Pancreas (tissue), 10 donors: ENCODE measurements at regions not wholly inside any gene's neighbourhood (a gene's known extent, or its start where the extent isn't known, plus 50 kb on each side); places are given as distances from the start of the nearest gene placed in this dataset.

Source experiments
- ATAC-seq, 4 donors: fragments of 200-7000 bp; cut with Tn5 transposase; one replicate each; pipeline versions ENCODE4 v1.8.0 to v1.9.1; 2020; ENCODE audit warnings: mild to moderate bottlenecking in 4 of 4, moderate library complexity in 4 of 4
- DNase-seq, 6 donors: peaks; one replicate each; pipeline ENCODE4 v3.0.0-alpha.2; 2020
- FAIRE-seq: peaks from 2 replicates; lab custom pipeline; 2012; peaks lifted over from hg19 to GRCh38; lab: Jason Lieb, UNC
- H3K27ac ChIP-seq, 4 donors: fragments of 200-600 bp; sonication (generic); 1 replicate in 3 of 4; 2 replicates in 1 of 4; pipeline versions ENCODE4 v1.5.0 to v1.8.0; 2020
- H3K27me3 ChIP-seq, 4 donors: fragments of 200-600 bp; one replicate each; pipeline ENCODE4 v1.8.0; 2021
- H3K36me3 ChIP-seq, 3 donors: fragments of 200-600 bp; sonication (generic) in 1 of 3; one replicate each; pipeline versions ENCODE4 v1.5.0 to v1.8.0; 2020 to 2021
- H3K4me1 ChIP-seq, 3 donors: fragments of 200-600 bp; one replicate each; pipeline ENCODE4 v1.8.0; 2021
- H3K4me3 ChIP-seq, 4 donors: fragments of 200-600 bp; sonication (generic) in 2 of 4; one replicate each; pipeline versions ENCODE4 v1.5.0 to v1.8.0; 2020 to 2021
- H3K9me3 ChIP-seq, 4 donors: fragments of 200-600 bp; one replicate each; pipeline ENCODE4 v1.8.0; 2021
- CTCF ChIP-seq, 4 donors: fragments of 200-600 bp; sonication (generic) in 3 of 4; IDR thresholded peaks; one replicate each; pipeline versions ENCODE4 v1.5.0 to v1.8.0; 2021; ENCODE audit warnings: antibody characterized with exemption in 4 of 4
- WGBS, 2 donors: extraction: QIAGEN DNeasy Blood & Tissue Kit; methylation state at CpG; one replicate each; pipeline ENCODE4 v1.1.7; 2013; 5-methylcytosine and 5-hydroxymethylcytosine counted together
- intact Hi-C, 3 donors: fragments of 100-400 bp; cut with DNase I; formaldehyde crosslinking; loops; one replicate each; pipeline versions ENCODE4 v1.11.1 to v1.14.2; 2022
- donor health status: healthy with polysubstance abuse.
- donor health status: DM: no; HTN: no; CAD: no; lungs with moderate emphysema.
- donor health status: DM: no; HTN: no; CAD: no.
- donor health status: control.
- donor health status: control.
- donor health status: Bipolar disorder and iron deficiency.
- donor health status: DM: yes; HTN: yes; CAD: no.
- donor health status: DM: no; HTN: no; CAD: no.
- donor health status: DM: no; HTN: no; CAD: no.
- donor health status: DM: yes; HTN: yes; CAD: no.

DNA sequence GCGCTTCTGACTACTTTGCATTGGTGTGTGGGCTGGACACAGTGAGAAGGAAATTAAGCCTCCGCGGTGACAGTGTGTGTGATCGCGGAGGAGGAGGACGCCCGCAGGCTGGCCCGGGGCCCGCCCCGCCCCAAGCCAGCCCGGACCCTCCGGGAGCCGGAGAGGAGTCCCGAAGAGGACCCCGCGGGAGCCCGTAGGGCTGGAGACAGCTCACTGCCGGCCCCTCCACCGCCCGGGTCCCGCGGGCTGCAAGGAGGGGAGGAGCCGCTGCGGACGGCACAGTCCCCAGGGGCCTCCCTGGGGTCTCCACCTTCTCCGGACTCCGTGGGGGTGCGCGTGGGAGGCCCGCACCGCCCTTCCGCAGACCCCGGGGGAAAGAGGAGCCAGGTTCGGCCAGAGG lies 146.4 kb upstream of the ERCC6L2 start:
- H3K36me3 ChIP-seq: no peaks in the 10 kb centered on the region
- H3K27me3 ChIP-seq: no peaks in the 10 kb centered on the region
- WGBS, 2 donors: 67 to 83% methylated on average over 22 to 34 of the region's 34 CpGs
- no peak overlapping the region for H3K27ac ChIP-seq
- H3K4me3 ChIP-seq: no peak overlapping the region
- DNase-seq: peak in 1 of 6 donors; percentile 45
- no peak for TF ChIP-seq CTCF (IDR thresholded peaks at IDR 0.05)
- H3K9me3 ChIP-seq: no peaks in the 10 kb centered on the region
- ATAC-seq: no peak
- intact Hi-C loops: no loop called here
- no peaks in the 10 kb centered on the region for H3K4me1 ChIP-seq
- FAIRE-seq: no peak

- ATAC-seq (no peak), DNase-seq (no peak), FAIRE-seq (no peak)
- WGBS, 2 donors: 69 to 73% methylated on average over 7 of the region's 7 CpGs
- Histone ChIP-seq H3K4me1 (no peaks in the 10 kb centered on the region), H3K9me3 (no peaks in the 10 kb centered on the region), H3K27me3 (no peaks in the 10 kb centered on the region), H3K36me3 (no peaks in the 10 kb centered on the region), H3K27ac (no peak overlapping the region), H3K4me3 (no peak overlapping the region)
- intact Hi-C loops: no loop called here
- TF ChIP-seq CTCF (IDR thresholded peaks at IDR 0.05): no peak
Measured at GRCh38 chr9:95727947-95728520, 147.5 kb upstream of the ERCC6L2 start.

- 23 to 34% methylated on average over 2 of the region's 2 CpGs for WGBS, 2 donors
- no peak for DNase-seq
- TF ChIP-seq CTCF (IDR thresholded peaks at IDR 0.05): peak; percentile 34 to 53 (median 46)
- Histone ChIP-seq H3K27ac (no peak overlapping the region), H3K36me3 (no peaks in the 10 kb centered on the region), H3K9me3 (no peaks in the 10 kb centered on the region), H3K4me3 (no peak overlapping the region), H3K4me1 (no peaks in the 10 kb centered on the region), H3K27me3 (no peaks in the 10 kb centered on the region)
- intact Hi-C loops: no loop called here
- no peak for FAIRE-seq
- ATAC-seq: peak in 3 of 4 donors; percentile 63 to 75 (median 72)
Measured at GRCh38 chr9:95726756-95727155, 148.7 kb upstream of the ERCC6L2 start.

- Histone ChIP-seq H3K9me3 (no peaks in the 10 kb centered on the region), H3K36me3 (no peaks in the 10 kb centered on the region), H3K27ac (no peak overlapping the region), H3K4me3 (no peak overlapping the region), H3K4me1 (no peaks in the 10 kb centered on the region), H3K27me3 (no peaks in the 10 kb centered on the region)
- intact Hi-C loops: no loop called here
- FAIRE-seq (no peak), DNase-seq (no peak), ATAC-seq (no peak)
- TF ChIP-seq CTCF (IDR thresholded peaks at IDR 0.05): no peak
- 67 to 68% methylated on average over 4 of the region's 4 CpGs for WGBS, 2 donors
Measured at GRCh38 chr9:95725045-95725444, 150.4 kb upstream of the ERCC6L2 start.

- ATAC-seq (no peak), FAIRE-seq (no peak), DNase-seq (no peak)
- H3K27me3 ChIP-seq: no peaks in the 10 kb centered on the region
- no peak overlapping the region for H3K4me3 ChIP-seq
- intact Hi-C loops: no loop called here
- H3K27ac ChIP-seq: no peak overlapping the region
- no peaks in the 10 kb centered on the region for H3K36me3 ChIP-seq
- no peaks in the 10 kb centered on the region for H3K9me3 ChIP-seq
- no peaks in the 10 kb centered on the region for H3K4me1 ChIP-seq
- no peak for TF ChIP-seq CTCF (IDR thresholded peaks at IDR 0.05)
- WGBS, 2 donors: 74 to 85% methylated on average over 7 of the region's 7 CpGs
Measured at GRCh38 chr9:95724253-95724991, 151.1 kb upstream of the ERCC6L2 start.
